Choroid plexus epithelial cell (primary cell): ENCODE measurements at regions not wholly inside any gene's neighbourhood (a gene's known extent, or its start where the extent isn't known, plus 50 kb on each side); places are given as distances from the start of the nearest gene placed in this dataset.
"Not testable (repeated sequence)": the region's sequence is repeated elsewhere in the genome, so short reads cannot be mapped to it uniquely, and the experiment has no call there.

ENCODE experiments used
- DNase-seq: peaks from one replicate; pipeline ENCODE4 v3.0.0-alpha.2; 2010; ENCODE audit warnings: low read depth
- H3K4me3 ChIP-seq: 2 replicates; pipeline ENCODE4 v1.5.1; 2011; ENCODE audit warnings: low read depth, mild to moderate bottlenecking, control low read depth, low read length, moderate library complexity
- TF ChIP-seq, protein P1 (sequence below): conservative IDR thresholded peaks from 2 replicates; pipeline ENCODE4 v1.5.1; 2011; ENCODE audit warnings: low read depth, mild to moderate bottlenecking, control low read depth, inconsistent platforms, low read length, moderate library complexity

DNA sequence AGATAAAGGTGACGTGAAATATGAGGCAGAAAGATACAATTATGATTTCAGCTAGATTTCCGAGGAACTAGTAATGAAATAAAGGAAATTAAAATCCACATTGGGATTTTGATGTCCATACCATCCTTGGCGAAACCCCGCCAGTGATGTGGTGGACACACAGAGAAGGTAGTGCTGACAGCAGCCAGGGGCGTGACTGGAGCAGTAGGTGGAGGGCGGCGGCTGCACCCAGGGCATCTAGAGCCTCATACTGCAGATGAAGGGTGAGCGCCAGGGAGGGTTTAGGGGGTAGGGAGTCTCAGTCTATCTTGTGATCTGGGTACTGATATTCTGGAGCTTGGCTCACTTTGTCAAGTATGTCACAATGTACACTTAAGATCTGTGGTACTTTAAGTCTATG, 855.5 kb upstream of the POM121L12 start:
- TF ChIP-seq, protein P1, sequence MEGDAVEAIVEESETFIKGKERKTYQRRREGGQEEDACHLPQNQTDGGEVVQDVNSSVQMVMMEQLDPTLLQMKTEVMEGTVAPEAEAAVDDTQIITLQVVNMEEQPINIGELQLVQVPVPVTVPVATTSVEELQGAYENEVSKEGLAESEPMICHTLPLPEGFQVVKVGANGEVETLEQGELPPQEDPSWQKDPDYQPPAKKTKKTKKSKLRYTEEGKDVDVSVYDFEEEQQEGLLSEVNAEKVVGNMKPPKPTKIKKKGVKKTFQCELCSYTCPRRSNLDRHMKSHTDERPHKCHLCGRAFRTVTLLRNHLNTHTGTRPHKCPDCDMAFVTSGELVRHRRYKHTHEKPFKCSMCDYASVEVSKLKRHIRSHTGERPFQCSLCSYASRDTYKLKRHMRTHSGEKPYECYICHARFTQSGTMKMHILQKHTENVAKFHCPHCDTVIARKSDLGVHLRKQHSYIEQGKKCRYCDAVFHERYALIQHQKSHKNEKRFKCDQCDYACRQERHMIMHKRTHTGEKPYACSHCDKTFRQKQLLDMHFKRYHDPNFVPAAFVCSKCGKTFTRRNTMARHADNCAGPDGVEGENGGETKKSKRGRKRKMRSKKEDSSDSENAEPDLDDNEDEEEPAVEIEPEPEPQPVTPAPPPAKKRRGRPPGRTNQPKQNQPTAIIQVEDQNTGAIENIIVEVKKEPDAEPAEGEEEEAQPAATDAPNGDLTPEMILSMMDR = no peak
- DNase-seq = no peak
- H3K4me3 ChIP-seq = no peak overlapping the region

DNA sequence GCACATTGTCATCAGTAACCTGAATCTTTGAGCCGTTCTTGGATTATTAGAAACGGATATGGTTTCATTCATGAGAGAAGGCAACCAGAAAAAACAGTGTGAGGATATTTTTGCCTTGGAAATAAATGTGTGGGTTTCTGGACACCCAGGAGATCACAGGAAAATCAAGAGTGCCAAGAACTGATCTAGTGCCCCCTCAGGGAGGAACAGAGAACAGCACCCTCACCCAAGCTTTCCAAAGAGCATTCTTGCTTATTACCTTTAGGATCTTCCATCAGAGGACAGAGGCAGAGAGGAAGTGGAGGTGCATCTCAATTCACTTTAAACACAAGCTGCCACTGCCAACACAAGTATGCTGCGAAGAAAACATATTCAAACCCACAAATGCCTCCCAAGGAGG, 851.5 kb upstream of the COBL start:
- TF ChIP-seq, protein P1 = no peak
- no peak overlapping the region for H3K4me3 ChIP-seq
- DNase-seq = no peak

DNA sequence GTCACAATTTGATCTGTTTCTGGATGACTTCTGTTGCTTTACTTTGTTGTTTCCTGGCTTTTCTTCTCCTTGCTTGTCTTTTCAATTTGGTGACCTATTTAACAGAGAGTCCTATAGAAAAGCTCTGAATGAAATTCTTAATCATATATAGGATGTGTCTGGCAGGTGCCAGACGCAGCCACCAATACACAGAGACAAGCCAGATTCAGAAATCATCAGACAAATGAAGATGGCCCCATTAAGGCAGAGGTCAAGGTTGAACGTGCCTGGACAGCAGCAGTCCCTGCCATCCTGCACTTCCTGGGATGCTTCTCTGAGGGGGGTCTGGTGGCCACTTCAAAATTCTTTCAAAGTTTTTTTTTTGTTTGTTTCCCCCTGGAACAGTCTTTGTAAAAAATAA, 846.7 kb upstream of the COBL start:
- no peak for DNase-seq
- TF ChIP-seq, protein P1 = no peak
- H3K4me3 ChIP-seq = no peak overlapping the region

DNA sequence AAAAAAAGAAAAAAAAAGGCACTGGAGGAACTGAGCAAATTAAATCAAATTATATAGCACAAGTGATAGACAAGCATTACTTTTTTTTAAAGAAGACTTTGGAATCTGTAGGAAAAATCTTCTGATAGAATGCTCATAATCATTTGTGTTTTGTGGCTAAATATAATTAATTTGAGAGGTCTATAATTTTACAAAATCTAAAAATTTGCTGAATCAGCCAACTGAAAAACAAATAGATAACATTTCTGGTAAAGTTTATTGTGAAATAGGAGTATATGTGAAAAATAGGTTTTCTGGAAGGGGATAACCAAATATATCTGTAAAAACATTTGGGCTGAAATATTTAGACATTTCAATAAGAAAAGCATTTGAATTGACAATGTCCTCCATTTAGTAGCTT, 844.9 kb upstream of the COBL start:
- no peak for DNase-seq
- TF ChIP-seq, protein P1 = no peak
- no peak overlapping the region for H3K4me3 ChIP-seq

DNA sequence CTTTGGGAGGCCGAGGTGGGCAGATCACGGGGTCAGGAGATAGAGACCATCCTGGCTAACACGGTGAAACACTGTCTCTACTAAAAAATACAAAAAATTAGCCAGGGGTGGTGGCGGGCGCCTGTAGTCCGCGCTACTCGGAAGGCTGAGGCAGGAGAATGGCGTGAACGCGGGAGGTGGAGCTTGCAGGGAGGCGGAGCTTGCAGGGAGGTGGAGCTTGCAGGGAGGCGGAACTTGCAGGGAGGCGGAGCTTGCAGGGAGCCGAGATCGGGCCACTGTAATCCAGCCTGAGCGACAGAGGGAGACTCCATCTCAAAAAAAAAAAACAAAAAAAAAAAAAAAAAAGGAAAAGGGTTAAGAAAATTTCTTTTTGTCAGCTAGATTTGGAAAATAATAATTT, 842.8 kb upstream of the COBL start:
- not testable (repeated sequence) for DNase-seq, H3K4me3 ChIP-seq

DNA sequence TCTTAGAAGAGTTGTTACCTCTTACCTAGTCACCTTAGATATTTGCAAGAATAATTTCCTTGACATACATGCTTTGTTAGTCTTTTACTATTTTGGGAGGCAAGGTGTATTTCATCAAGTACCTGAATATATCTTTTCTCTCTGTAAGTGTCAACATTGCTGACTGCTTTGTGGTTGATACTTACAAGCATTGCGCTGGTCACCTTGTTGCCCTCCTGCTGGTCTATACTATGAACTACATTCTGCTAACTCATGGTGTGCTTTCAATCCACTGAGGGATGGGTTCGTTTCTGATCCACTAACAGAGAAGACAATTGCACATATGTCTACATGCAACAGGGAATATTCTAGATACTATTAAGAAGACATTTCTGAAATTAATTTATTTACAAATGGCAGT, 837.8 kb upstream of the COBL start:
- no peak for DNase-seq
- no peak overlapping the region for H3K4me3 ChIP-seq
- TF ChIP-seq, protein P1 = no peak

DNA sequence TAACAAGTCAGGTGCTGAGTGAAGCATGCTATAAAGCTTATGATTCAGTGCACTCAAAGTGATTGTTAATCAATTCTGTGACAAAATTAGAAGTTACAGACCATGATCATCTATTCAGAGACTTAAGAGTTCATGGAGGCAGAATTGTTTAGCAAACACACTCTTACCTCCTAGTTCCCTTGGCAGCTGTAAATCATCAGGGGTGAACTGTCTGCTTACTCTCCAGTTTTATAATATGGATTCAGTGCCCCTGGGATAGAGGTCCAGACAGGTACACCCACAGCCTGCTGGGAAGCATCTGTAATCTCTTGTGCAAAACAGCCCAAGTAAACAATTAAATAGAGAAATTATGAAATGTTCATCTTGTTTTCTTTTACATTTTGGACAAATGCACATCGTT, 835.0 kb upstream of the COBL start:
- no peak overlapping the region for H3K4me3 ChIP-seq
- DNase-seq = no peak
- TF ChIP-seq, protein P1 = no peak

DNA sequence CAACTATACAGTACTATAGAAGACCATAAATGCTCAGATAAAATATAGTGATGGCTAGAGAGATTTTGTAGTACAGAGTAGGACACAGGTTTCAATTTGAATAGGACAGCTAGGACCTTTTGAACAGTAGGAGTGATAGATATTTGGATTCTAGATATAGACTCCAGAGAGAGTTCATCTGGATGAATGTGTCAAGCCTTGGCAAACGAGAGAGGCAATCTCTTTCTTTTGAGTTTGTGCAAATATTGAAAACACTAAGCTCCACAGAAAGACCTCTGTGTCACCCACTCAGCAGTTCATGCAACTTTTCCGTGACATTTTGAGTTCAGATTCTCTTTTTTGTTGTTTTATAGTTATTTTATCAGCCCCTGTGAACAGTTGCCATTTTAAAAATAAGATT, 834.3 kb upstream of the COBL start:
- no peak for DNase-seq
- TF ChIP-seq, protein P1 = no peak
- no peak overlapping the region for H3K4me3 ChIP-seq
